Hindlimb muscle (tissue), 1 donor: ENCODE measurements at regions not wholly inside any gene's neighbourhood (a gene's known extent, or its start where the extent isn't known, plus 50 kb on each side); places are given as distances from the start of the nearest gene placed in this dataset.
A peak's percentile ranks its signal among the peaks of the same experiment; 100 is the strongest.

Source experiments
- DNase-seq: peaks from one replicate; pipeline ENCODE4 v3.0.0-alpha.2; 2013

DNA sequence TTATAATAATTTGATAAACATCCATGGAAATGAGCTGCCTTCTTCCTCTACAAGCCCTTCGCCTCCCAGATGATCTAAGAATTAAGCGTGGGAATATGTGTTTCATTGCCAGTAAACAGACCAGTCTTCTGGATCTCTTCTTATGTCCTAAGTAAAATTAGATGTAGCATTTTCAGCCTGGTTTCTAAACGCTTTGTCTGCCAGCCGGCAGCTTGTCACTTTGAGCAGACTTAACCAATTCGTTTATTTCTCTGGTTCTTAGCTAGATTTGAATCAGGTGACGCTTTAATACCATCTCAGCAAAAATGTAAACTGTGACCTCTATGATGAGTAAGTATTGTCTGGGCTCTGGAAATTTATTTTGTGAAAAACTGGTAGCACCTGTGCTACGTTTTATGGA lies 380.6 kb upstream of the NUDT12 start:
- no peak for DNase-seq

DNA sequence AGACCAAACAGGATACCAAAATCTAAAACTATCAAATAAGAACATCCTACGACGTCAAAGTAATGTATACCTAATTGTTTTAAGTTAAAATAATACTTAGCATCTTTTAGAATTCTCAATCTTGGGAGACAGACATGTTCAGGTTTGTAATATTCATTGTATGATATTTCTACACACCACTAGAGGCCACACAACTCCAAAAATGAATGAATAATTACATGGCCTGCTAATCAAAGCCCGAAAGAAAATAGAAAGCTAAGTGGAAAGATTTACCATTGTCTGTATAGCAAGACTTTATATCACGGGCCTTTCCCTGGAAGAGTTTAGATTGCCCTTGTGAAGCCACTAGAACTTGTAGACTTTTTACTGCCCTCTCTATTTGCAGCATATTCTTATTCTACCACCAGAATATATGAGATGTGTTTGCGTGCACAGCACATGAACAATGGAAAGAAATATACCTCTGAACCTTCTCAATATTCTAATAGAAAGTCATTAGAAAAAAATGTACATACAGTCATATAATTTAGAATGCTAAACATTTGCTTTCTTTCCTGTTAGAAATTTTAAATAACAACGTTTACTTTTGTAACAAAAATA lies 380.1 kb upstream of the NUDT12 start:
- no peak for DNase-seq

DNA sequence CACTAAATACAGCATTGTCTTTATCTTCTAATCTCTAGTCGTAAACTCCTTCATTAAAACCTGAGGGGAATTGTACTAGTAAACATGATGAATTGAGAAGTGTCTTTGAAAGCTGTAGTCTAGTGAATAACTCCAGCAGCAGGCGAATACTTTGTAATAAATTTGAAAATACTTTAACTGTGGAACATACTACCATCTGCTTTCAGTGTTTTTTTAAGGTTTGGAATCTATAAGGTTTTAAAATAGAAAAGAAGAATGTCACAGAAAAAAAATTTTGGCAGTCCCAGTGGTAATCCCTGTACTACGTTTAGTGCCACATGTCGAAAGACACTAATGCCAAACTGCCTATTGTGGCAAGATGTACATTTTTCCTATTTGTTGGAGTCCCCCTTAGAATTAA lies 379.0 kb upstream of the NUDT12 start:
- DNase-seq = no peak

DNA sequence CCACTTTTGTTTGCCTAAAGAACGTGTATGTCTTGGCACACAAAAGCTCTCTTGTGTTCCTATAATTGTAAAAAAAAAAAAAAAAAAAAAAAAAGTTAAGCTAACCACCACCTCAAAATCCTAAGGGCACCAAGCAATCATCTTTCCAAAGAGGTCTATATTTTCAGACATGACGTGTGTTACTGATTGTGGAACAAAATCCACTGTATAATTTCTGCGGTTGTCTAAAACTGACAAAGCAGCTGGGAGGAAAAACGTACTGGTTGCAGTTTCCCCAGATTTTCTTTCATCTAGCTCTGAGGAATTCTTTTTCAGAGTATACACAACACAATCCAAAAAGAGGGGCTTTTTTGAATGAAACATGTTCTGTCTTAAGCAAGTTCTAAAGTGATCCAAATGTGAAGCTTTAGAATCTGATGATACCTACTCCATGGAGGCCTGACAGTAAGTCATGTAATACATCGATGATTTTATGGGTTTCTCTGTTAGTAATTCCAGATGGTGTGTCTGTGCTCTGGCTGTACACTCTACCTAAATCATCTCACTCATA lies 375.6 kb upstream of the NUDT12 start:
- DNase-seq = peak; percentile 12

DNA sequence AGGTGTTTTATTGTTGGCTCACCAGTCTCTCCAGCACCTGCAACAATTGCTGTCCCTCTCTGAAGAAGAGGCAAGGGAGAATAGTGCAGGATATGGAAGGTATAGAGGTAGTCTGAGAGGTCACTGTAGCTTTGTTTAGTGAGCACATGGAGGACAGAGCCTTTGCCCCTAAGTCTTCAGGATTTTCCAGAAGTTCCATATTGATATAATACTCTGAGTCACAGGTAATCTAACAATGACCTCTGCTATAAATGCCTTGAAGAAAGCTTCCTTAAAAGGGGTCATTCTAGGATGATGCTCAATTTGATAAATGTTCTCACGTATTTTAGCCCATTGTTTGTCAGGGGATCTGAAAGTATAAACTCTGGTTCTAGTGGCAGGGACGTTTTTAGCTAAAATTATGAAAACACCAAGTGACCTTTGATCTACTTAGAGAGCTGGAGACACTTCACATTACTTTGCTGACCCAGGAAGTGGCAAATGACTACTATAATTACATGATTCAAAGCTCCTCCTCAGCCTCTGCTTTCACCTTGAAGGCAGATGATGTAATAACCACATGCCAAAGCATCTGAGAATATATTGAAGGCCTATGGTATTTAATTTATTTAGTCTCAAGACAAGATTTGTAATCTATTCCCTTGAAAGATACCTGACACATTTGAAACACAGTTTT lies 366.9 kb upstream of the NUDT12 start:
- no peak for DNase-seq

DNA sequence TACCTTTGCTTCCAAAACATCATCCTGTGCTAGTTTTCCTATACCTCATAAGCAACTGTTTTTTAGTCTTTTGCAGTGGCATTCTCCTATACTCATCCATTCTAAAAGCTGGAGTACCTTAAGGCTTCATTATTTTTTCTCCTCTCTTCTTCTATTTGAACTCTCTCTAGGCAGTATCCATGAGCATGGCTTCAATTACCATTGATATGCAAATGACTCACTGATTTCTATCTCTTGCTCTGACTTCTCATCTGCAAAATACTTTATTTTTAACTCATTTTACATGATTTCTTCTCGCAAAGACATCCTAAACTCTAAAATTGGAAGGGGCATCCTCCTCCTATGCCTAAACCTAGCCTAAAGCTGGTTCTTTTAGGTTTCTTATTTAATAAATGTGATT lies 365.1 kb upstream of the NUDT12 start:
- DNase-seq = no peak

DNA sequence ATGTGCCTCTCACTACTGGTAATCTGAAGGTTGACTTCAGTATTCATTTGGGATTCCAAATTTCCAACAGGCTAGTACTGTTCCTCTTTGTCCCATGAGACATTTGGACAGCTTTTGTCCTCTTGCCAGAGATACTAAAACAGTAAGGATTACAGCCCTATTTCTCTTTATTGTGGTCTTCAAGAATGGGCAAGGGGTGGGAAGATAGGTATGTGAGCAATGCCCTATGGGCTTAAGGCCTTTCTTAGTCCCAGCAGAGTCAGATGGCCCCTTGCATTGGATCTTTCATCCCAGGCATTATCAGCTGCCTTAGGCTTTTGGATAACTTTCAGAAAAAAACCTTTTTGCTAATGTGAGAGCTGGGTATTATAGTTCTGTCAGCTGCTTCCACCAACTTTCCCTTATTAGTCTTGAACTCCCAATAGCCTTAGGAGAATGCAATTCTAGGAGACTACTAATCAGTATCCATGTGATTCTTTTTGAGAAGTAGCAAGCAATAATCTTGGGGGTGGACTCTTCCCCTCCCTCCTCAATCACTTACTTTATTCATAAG lies 361.1 kb upstream of the NUDT12 start:
- DNase-seq = no peak

DNA sequence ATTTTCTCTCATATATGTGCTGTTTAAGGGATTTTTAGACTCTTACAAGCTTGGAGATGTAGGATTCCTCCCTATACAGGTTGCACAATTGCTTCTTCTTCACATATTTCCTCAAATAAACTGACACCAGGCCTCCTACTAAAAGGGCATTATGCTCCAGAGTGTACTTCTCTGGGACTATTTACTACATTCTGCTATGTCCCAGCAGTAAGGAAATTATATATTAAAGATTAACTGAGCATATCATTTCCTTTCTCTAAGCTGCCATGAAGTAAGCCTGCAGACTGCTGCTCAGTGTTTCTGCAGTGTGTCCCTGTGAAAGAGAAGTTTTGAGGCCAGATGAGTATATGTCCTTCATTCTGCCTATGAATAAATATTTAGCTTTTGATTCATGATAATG lies 356.9 kb upstream of the NUDT12 start:
- DNase-seq = no peak

DNA sequence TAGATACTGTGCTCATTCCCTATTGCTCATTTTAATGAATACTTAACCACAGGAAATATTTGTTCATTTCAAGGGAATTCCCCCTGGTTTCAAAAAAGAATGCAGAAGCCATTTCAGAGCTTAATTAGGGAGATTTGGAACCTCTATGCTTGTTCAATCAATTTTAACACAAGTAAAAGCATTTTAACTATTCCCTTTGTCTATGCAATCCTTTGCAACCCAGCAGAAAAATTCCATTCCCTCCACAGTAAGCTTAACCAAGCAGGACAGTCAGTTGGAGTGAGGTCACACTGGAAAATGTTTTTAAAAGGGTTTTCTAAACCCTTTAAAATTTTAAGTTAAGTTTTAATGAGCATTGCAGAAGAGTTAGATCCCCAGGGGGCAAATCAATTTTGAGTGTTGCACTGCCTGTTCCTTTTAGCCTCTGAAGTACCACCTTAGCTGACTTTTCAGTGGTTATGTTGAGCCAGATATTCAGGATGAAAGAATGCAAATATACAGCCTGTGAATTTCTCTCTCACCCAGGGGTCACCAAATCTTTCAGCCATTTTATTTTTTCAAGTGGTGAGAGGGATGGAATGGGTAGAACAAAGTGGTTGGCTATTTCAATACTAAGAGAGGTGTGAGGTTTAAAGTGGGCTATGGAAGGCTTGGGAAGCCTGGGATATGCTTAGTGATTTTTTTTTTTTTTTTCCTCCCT lies 356.2 kb upstream of the NUDT12 start:
- DNase-seq = peak; percentile 11

DNA sequence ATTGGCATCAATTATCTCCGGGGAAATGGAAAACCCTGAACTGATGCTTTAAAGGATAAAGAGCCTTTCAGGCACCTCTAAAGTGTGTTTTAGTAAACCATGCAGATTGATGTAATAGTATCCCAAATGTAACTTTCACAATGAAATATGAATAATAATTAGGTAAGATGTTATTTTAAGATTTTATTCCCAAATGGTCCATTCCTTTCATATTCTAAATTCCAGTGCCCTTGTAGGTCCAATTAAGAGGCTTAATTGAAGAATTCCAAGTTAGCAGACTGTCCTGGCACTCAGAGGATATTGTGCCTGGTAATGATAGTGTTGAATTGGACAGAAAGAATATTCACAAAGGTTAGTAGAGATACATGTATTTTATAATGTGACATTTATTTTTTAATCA lies 352.5 kb upstream of the NUDT12 start:
- DNase-seq = no peak

DNA sequence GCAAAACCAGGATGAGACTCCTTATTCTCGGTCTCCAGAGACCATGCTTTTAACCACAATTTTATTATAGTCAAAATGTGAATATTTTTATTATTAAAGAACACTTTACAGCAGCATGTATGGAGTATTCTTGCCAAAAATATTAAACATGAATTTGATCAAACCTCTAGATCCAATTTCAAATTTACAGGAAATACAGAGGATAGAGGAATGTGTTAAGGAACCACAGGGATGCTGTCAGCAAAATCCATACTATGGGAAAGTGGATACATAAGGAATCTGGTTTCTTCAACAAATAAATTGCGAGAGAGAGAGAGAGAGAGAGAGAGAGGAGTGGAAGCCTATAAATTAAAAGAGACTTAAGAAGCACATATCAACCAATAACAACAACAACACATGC lies 348.2 kb upstream of the NUDT12 start:
- no peak for DNase-seq

DNA sequence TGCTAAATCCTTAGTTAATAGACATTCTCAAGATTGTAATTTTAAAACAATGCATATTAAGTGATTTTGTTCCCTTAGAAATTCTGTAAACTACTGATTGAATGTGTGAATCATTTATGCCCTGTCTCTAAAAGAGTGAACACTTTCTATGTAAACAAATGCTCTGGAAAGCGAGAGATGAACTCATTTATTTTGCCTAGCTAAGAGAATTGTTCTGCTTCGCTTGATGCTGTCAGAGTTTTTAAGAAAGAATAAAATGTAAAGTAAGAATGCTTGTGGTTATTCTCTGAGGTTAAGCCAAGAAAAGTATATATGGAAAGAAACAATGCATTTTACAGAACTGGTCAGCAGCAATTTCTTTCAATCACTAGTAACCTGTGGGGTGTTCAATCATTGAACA lies 347.4 kb upstream of the NUDT12 start:
- DNase-seq = peak; percentile 14

DNA sequence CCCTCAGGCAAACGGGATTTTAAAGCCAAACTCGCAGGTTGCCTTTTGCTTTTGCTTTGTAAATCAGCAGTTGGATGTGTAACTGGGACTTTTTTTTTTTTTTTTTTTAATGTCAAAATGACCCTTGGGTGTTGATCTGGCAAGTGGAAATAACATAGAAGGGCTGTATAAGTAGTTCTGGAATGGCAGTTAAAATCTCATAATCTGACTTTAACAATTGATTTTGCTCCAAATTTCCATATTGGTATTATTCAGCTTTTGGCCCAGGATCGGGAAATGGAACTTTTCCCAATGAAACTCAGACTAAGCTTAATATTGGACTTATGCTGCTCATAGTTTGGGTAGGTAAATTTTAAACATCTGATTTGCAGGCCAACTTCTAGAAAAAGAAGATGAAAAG lies 346.8 kb upstream of the NUDT12 start:
- DNase-seq = peak; percentile 71

DNA sequence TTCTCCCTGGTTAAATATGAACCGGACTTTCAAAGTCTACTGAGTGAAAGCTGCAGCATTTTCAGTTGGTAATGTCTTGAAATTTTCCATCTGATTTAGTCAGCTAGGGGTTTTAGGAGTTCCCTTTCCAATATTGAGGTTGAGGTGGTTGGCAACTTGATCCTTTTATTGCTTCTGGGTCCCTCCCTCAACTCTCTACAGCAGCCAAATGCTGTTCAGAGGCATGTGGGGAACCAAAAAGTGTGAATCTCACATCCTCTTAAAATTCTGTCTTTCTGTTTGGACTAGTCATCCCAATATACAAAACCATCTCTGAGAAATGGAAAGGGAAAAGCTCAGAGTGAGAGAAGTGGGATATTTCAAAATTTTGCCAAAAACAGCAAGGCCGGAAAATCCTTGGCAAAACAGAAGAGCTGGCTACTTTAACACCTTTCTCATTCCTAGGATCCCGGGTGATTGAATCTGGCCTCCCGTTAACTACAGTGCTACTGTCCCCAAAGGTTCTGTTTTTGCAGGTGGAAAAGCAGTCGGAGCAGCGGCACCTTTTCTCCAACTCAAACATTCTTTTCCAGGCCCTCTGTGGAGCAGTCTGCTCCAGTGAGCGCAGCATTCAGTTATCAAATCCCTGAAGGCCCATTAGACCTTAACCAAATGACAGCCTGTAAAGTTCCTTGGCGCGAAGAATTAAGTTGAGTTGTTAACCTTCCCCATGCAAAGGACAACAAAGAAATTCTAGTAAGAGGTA lies 345.9 kb upstream of the NUDT12 start:
- peak; percentile 51 for DNase-seq

DNA sequence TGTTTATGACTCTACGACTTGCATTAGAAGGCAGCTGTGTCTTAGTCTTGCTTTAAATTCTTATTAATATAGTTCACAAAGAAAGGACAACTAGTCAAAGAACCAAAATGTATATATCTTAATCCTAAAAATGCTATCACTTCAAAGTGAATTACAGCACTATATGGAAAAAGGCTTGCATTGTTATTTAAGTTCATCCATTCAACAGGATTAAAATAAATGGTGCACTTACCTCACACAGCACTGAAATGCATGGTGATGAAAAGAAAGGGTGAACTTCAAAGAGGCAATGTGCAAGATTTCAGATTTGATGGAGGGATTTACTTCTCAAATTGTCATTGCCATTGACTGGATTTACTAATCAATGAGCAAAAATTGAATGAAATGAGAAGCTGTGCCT lies 344.4 kb upstream of the NUDT12 start:
- DNase-seq = no peak

DNA sequence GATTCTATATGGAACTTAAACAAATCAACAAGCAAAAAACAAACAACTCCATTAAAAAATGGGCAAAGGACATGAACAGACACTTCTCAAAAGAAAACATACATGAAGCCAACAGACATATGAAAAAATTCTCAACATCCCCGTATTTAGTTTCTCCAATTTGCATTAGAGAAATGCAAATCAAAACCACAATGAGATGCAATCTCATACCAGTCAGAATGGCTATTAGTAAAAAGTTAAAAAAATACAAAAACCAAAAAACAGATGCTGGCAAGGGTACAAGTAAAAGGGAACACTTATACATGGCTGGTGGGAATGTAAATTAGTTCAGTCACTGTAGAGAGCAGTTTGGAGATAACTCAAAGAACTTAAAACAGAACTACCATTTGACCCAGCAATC lies 342.1 kb upstream of the NUDT12 start:
- DNase-seq = no peak

DNA sequence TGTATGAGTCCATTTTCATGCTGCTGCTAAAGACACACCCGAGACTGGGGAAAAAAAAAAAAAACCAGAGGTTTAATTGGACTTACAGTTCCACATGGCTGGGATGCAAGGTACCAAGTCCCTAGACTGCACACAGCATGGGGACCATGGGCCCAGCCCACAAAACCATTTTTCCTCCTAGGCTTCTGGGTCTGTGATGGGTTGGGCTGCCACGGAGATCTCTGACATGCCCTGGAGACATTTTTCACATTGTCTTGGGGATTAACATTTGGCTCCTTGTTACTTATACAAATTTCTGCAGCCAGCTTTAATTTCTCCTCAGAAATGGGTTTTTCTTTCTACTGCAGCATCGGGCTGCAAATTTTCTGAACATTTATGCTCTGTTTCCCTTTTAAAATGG lies 340.3 kb upstream of the NUDT12 start:
- DNase-seq = no peak

DNA sequence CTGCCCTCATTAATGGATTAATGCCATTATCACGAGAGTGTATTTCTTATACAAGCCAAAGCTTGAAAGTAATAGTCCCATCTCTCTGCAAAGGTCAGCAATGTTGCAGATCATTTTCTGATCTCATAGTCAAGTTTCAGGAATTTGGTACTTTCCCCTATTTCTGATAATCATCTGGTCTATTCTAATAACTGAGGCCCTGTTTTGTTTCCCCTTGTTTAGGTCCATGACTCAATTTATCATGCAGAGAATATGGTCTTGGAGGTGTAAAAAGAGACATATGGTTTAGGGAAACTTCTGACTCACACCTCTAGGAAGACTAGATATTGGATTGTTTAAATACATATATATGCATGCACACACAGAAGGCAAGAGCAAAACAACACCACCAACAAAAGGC lies 339.3 kb upstream of the NUDT12 start:
- DNase-seq = no peak

DNA sequence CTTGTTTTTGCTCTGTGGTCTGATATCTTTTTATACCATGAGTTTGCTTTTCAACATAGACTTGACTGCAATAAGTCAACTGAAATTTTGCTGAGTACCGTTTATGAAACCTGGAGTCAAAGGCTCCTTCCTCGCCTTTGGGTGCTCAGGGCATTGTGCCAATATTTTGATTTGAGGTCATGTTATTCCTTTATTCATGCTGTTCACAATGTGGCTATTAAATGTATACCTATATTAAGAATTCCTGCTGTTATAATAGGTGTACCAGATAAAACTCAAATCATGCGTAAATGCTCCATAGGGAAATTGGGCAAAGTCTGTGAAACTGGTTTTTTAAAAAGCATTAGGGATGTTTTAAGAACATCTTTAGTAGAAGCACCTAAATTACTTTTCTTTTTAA lies 334.0 kb upstream of the NUDT12 start:
- DNase-seq = no peak

DNA sequence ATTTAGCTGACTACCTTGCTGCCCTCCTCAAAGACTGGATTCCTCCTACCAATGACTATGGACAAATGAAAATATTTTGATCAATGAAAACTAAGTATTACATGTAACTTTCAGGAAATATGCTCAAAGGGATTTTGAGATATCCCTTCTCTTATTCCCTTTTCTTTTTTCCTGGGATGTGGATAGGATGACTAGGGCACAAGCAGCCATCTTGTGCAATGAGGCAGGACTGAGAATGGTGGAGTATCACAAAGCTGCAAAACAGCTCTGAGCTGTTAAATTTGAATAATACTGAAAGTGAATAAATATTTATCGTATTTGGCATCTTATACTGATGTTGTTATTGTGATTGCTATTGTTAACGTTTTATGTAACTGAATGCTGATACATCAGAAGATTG lies 333.1 kb upstream of the NUDT12 start:
- DNase-seq = no peak

DNA sequence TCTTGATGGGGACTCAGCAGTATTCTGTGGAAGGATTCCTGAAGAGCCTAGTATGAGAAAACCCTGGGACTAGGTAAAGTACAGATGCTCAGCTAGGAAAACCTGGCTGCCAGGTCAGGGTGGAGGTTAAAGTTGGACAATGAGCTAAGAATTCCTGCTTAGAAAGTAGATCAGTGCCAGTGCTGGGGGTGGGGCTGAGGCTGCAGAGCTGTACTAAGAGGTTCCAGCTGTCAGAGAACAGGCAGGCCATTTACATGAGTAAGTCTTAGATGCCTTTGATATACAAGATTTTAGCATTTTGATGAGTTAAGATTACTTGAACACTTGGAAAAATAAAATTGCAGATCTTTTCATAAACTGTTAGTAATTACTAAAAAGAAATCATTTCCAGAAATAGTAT lies 332.3 kb upstream of the NUDT12 start:
- DNase-seq = no peak

DNA sequence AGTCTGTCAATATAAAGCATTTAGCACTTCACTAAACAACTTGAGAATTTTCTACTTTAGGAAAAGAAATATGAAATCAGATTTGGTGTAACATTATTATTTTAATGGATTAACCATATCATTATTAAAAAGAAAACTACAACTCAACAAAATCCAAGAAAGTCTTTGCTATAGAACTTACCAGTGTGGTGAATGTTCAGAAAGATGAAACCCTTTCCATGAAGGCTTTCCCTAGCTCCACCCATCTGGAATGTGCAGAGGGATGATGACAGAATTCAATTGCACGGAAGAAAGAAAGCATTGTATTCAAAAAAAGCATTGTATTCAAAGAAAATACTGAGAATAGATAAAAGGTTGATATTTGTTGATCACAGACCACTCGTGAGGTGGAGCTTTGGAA lies 328.6 kb upstream of the NUDT12 start:
- DNase-seq = no peak

DNA sequence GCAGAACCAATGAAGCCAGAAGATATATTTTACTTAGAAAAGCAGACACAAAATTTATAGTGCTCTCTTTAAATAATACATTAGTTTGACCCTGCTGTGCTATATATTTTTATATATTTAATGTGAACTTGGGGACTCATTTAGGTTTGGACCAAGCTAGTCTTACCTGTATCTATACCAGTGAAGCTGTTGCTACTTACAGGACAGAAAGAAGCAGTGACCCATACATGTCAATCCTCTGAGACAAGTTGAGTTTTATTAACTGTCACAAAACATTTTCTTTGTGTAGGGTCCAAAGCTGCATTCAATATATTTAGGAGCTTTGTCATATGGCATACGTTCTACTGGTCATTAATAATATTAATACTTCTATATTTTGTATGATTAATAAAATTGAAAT lies 327.7 kb upstream of the NUDT12 start:
- no peak for DNase-seq
